Femur (tissue), 1 donor: ENCODE measurements at regions not wholly inside any gene's neighbourhood (a gene's known extent, or its start where the extent isn't known, plus 50 kb on each side); places are given as distances from the start of the nearest gene placed in this dataset.
"Not testable (repeated sequence)": the region's sequence is repeated elsewhere in the genome, so short reads cannot be mapped to it uniquely, and the experiment has no call there.

Source experiments
- DNase-seq: peaks from one replicate; pipeline ENCODE4 v3.0.0-alpha.2; 2017

- peak; percentile 29 for DNase-seq
These were observed 71.4 kb upstream of the GRK3 start for GRCh38 chr22:25492841-25493734.

- DNase-seq, result no peak
These were observed 70.7 kb upstream of the GRK3 start for GRCh38 chr22:25493794-25494193.

GRCh38 chr22:25494774-25495173, 69.7 kb upstream of the GRK3 start:
- DNase-seq, result no peak

- no peak for DNase-seq
These were observed 69.2 kb upstream of the GRK3 start for GRCh38 chr22:25495285-25495684.

GRCh38 chr22:25496396-25497064, 67.9 kb upstream of the GRK3 start:
- no peak for DNase-seq

DNA sequence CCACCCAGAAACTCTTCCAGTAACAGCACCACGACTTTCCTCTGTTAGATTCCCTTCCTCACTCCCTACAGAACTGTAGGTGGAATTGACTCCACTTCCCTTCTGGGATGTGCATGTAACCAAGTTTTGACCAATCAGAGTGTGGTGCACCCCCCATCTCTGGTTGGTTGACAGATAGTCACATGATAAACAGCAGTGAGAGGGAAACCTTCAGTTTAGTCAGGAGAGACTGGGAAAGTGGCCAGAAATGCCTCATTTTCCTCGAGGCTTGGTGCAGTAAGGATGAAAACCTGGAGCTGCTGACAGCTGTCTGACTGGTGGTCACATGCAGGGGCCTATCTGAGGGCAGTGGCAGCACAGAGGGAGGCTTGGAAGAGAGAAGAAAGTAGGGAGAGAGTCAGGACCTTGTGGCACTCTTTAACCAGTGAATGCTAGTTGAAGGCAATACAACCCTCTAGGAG, 67.3 kb upstream of the GRK3 start:
- DNase-seq, result no peak

DNA sequence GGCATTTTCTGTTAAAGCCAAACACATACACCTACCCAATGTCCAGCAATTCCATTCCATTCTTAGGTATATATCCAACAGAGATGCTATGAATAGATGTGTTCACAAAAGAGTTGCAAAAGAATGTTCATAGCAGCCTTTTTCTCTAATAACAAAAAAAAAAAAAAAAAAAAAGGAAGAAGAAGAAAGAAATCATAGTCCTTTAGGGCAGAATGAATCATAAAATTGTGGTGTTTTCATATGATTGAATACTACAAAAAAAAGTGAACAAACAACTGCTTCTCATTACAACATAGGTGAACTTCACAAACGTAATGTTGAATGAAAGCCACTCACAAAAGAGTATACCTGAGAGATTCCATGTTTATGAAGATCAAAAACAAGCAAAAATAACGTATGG, 66.8 kb upstream of the GRK3 start:
- no peak for DNase-seq

- DNase-seq, result not testable (repeated sequence)
These were observed 63.8 kb upstream of the GRK3 start for GRCh38 chr22:25500671-25501070.

- not testable (repeated sequence) for DNase-seq
These were observed 60.5 kb upstream of the GRK3 start for GRCh38 chr22:25504017-25504416.

DNA sequence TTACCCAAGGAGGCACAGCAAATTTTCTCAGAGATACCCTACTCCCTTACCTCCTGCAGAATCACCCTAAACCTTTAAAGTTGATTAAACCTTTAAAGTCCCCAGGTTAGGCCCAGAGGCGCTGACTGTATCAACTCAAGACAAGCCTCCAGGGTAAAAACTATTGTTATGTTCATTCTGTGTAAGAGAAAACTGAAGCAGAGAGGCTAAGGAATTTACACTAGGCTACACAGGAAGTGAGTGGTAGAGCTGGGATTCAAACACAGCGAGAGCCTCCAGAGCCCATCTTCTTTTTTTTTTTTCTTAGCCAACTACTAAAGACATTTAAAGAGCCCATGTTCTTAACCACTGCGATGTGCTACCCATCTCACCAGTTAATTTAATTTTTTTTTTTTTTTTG, 56.3 kb upstream of the GRK3 start:
- no peak for DNase-seq

GRCh38 chr22:25508761-25509321, 55.6 kb upstream of the GRK3 start:
- DNase-seq, result no peak

DNA sequence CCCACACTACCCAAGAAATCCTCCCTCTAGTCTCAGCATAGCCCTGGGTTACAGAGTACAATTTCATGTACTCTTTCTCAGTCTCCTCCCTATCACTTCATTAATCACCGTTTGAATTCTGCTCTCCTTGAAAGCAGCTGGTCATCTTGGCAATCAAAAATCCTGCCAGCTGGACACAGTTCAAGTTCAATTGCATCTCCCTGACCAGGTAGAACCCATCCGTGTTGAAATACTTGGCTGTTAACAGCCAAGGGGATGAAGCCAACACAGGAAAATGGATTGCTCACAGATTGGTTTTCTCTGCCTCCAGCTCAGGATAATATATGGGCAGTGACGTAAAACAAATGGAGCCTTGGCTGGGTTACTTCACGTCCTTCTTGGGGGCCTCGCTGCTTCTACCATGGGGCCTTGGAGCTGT, 55.1 kb upstream of the GRK3 start:
- DNase-seq, result no peak

GRCh38 chr22:25510876-25511275, 53.6 kb upstream of the GRK3 start:
- no peak for DNase-seq

GRCh38 chr22:25511725-25512124, 52.8 kb upstream of the GRK3 start:
- no peak for DNase-seq

DNA sequence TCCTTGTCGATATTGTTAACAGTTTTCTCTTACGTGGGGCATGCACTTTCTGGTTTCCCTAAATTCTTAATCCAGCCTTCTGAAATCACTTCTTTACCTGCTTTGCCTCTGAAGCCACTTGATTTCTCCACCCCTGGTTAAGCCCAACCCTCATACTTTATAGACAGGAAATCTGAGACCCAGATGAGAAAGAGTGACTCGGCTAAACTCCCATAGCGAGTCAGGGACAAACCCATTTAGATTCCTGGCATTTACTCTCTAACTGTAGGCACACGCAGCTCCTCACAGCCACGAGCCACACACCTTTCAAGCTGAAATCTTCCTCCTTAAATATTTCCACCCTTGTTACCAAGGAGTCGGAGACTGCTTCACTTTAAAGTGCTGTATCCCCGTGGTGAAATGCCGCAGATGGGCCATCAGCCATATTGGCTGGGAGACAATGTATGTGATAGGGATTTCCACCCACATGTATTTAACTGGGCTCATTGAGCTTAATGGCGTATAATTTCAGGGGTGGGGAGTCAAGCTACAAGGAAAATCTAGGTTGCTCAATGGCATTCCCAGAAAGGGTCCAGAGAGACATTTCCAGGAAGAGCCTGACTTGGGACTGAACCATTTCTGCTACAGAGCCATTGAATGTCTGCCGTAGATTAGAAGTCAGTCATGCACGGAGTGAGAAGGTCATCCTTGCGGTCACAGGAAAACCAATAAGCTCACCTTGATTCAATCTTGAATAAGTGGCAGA, 49.9 kb upstream of the GRK3 start:
- DNase-seq, result no peak
